Motor neuron (in vitro differentiated cells): ENCODE measurements at regions not wholly inside any gene's neighbourhood (a gene's known extent, or its start where the extent isn't known, plus 50 kb on each side); places are given as distances from the start of the nearest gene placed in this dataset.
"Not testable (repeated sequence)": the region's sequence is repeated elsewhere in the genome, so short reads cannot be mapped to it uniquely, and the experiment has no call there.

Experiments used
- ATAC-seq, 8 experiments: fragments of 200-7000 bp; cut with Tn5 transposase; replicated peaks in 6 of 8; 2 replicates each; pipeline ENCODE4 v1.8.0; 2021; ENCODE audit warnings: mild to moderate bottlenecking in 8 of 8, moderate library complexity in 8 of 8
- H3K27ac ChIP-seq, 2 donors: fragments of 250-450 bp; sonication (Bioruptor Pico); 2 replicates each; pipeline ENCODE4 v1.9.0; 2021; ENCODE audit warnings: antibody characterized with exemption in 2 of 2, mild to moderate bottlenecking in 2 of 2, moderate library complexity in 1 of 2
- H3K4me1 ChIP-seq, 2 donors: fragments of 250-450 bp; sonication (Bioruptor Pico); replicated peaks in 1 of 2; 2 replicates each; pipeline ENCODE4 v1.6.1; 2021; ENCODE audit warnings: antibody characterized with exemption in 2 of 2, mild to moderate bottlenecking in 2 of 2, moderate library complexity in 1 of 2
- H3K4me3 ChIP-seq, 5 donors: fragments of 250-450 bp; sonication (Bioruptor Pico); 2 replicates each; pipeline ENCODE4 v1.9.0; 2021; ENCODE audit warnings: antibody characterized with exemption in 5 of 5, mild to moderate bottlenecking in 5 of 5, moderate library complexity in 4 of 5
- WGBS, 10 experiments: fragments of 450-650 bp; shearing (Covaris generic); methylation state at CpG; one replicate each; pipeline ENCODE4 v1.0.0; 2022; 5-methylcytosine and 5-hydroxymethylcytosine counted together
- in situ Hi-C, 9 experiments: fragments of 400-800 bp; cut with MboI; loops; one replicate each; pipeline ENCODE4 v1.15.0; 2021; ENCODE audit warnings: low sequenced_read_pairs in 9 of 9, low pct_unique_long_range_greater_than_20kb in 2 of 9; ENCODE audit not compliant: unreplicated experiment in 9 of 9

DNA sequence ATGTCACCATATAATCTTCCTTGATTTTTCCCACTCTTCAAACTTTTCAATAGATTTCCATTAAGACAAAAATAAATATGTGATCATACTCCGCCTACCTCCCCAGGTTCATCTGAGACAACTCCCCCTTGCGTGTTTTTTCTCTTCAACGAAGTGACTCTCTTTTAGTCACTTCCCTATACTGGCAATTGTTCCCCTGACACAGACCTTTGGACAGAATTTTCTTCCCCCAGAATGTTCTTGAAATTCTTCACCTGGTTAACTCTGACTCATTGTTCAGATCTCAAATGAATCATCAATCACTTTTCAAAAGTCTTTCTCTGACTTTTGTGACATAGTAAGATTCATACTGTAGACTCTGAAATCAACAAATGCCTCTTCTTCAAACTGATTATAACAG lies 727.3 kb upstream of the LMO3 start:
- no peak for ATAC-seq
- Histone ChIP-seq H3K4me1 (no peaks in the 10 kb centered on the region), H3K4me3 (no peak overlapping the region), H3K27ac (no peak overlapping the region)
- 5 to 100% (median 79%) methylated on average over 3 of the region's 3 CpGs; no CpG with 5 or more reads in 1 of the 10 experiments for WGBS, 10 experiments
- in situ Hi-C loops, result no loop called here

DNA sequence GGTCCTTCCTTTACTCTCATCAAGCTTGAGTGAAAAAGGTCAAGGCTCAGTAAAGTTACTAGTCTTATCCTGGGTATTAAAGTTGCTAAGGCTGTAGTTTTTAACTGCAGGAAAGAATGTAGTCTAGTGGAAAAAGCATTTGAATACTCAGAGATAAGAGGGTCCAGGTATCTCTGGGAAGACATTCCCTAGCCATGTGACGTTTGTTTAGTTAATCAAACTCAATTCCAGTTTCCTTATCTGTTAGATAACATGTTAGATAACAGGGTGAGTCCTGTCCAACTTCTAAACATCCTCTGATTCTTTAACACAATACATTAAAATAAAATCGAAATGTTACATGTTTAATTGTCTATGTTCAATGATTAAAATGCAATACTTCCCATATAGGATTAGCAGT lies 720.7 kb upstream of the LMO3 start:
- in situ Hi-C loops, result no loop called here
- Histone ChIP-seq H3K27ac (no peak overlapping the region), H3K4me1 (no peaks in the 10 kb centered on the region), H3K4me3 (no peak overlapping the region)
- no peak for ATAC-seq
- 0 to 95% (median 68%) methylated on average over 1 to 2 of the region's 2 CpGs; no CpG with 5 or more reads in 1 of the 10 experiments for WGBS, 10 experiments

- Histone ChIP-seq H3K4me1 (no peaks in the 10 kb centered on the region), H3K27ac (no peak overlapping the region), H3K4me3 (no peak overlapping the region)
- ATAC-seq, result no peak
- WGBS, 10 experiments, result 0 to 100% (median 79%) methylated on average over 1 to 2 of the region's 2 CpGs; no CpG with 5 or more reads in 5 of the 10 experiments
- in situ Hi-C loops, result no loop called here
These were observed 716.1 kb upstream of the LMO3 start for GRCh38 chr12:17322090-17322489.

DNA sequence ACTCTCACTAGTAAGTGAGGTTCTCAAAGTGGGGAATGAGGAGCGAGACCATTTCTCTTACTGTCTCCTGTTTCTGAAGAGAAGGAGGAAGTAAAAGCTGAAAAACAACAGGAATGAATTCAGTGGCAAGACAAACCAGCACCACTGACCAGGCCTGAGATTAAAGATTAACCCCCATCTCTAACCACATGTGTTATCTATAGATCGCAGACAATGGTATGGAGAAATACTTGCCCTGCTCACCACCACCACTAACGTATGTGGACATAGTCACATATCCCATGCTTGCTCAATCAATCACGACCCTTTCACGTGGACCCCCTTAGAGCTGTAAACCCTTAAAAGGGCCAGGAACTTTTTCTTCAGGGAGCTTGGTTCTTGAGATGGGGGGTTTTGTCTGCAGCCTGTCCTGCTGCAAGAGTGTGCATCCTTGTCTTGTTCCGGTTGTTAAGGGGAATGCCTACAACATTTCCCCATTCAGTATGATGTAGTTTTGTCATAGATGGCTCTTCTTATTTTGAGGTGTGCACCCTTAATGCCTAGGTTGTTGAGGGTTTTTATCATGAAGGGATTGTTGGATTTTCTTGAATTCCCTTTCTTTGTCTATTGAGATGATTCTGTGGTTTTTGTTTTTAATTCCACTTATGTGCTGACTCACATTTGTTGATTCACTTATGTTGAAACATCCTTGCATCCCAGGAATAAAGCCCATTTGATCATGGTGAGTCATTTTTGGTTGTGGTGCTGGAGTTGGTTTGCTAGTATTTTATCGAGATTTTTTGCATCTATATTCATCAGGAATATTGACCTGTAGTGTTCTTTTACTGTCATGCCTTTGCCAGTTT lies 698.8 kb upstream of the LMO3 start:
- peak in 1 of 8 experiments; percentile 48 for ATAC-seq
- H3K27ac ChIP-seq, result no peak overlapping the region
- in situ Hi-C loops, result no loop called here
- H3K4me1 ChIP-seq, result no peaks in the 10 kb centered on the region
- WGBS, 10 experiments, result 26 to 94% (median 83%) methylated on average over 2 to 6 of the region's 7 CpGs; no CpG with 5 or more reads in 2 of the 10 experiments
- H3K4me3 ChIP-seq, result no peak overlapping the region

DNA sequence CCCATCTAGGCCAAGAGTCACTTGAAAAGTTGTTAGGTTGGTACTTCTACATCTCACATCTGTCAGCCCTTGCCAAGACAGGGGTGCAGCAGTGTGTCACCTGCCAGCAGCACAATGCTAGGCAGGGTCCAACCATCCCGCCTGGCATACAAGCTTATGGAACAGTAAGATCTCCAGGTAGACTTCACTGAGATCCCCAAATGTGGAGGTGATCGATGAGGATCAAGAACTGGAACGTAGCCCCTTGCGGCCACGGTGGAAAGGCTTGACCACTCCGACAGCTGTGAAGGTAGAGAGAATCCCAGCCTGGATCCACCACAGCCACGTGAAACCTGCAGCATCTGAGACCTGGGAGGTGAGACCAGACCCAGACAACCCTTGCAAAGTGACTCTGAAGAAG lies 696.0 kb upstream of the LMO3 start:
- in situ Hi-C loops, result no loop called here
- no peak for ATAC-seq
- WGBS, 10 experiments, result 0 to 100% methylated on average over 1 of the region's 7 CpGs; no CpG with 5 or more reads in 8 of the 10 experiments
- H3K4me3 ChIP-seq, result no peak overlapping the region
- H3K27ac ChIP-seq, result no peak overlapping the region
- H3K4me1 ChIP-seq, result no peaks in the 10 kb centered on the region

DNA sequence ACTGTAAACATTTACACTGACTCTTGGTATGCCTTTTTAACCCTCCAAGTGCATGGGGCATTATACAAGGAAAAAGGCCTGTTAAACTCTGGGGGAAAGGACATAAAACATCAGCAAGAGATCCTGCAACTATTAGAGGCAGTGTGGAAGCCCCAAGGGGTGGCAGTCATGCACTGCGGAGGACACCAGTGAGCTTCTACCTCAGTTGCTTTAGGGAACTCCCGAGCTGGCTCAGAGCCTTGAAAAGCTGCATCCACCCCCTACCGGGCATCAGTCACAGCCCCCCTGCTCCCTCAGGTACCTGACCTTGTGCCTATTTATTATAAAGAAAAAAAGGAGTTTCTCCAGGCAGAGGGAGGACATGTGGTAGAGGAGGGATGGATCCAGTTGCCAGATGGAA lies 695.6 kb upstream of the LMO3 start:
- Histone ChIP-seq H3K4me1 (no peaks in the 10 kb centered on the region), H3K4me3 (no peak overlapping the region), H3K27ac (no peak overlapping the region)
- in situ Hi-C loops, result no loop called here
- no peak for ATAC-seq
- WGBS, 10 experiments, result 0 to 100% (median 69%) methylated on average over 1 to 3 of the region's 3 CpGs; no CpG with 5 or more reads in 4 of the 10 experiments

DNA sequence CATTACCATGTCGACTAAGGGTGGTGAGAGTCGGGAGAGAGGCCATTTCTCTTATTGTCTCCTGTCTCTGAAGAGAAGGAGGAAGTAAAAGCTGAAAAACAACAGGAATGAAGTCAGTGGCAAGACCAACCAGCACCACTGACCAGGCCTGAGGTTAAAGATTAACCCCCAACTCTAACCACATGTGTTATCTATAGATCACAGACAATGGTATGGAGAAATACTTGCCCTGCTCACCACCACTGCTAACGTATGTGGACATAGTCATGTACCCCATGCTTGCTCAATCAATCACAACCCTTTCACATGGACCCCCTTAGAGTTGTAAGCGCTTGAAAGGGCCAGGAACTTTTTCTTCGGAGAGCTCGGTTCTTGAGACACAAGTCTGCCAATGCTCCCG lies 690.9 kb upstream of the LMO3 start:
- no peak overlapping the region for H3K27ac ChIP-seq
- WGBS, 10 experiments, result 6 to 100% (median 78%) methylated on average over 1 to 7 of the region's 7 CpGs
- in situ Hi-C loops, result no loop called here
- no peak overlapping the region for H3K4me3 ChIP-seq
- no peaks in the 10 kb centered on the region for H3K4me1 ChIP-seq
- no peak for ATAC-seq

GRCh38 chr12:17286874-17287273 lies 680.9 kb upstream of the LMO3 start:
- H3K27ac ChIP-seq, result no peak overlapping the region
- no peak overlapping the region for H3K4me3 ChIP-seq
- no peaks in the 10 kb centered on the region for H3K4me1 ChIP-seq
- in situ Hi-C loops, result no loop called here
- ATAC-seq, result no peak
- 13 to 100% (median 60%) methylated on average over 1 of the region's 1 CpG; no CpG with 5 or more reads in 3 of the 10 experiments for WGBS, 10 experiments

DNA sequence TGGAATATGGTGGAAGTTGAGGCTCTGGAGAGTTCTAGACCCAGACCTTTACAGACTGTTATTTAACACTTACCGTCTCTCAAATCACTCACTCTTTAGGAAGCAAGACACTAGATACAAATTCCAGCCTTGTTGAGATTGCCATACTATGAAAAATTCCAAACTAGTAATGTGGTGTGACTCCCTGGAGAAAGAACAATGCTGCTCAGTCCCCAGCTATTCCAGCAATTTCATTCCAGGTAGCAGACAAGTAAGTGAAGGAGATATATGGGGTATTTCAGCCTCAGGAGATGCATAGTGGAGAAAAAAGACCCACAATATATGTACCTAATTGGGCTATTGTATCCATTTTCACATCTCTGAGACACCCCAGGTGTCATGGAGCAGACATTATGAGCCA lies 678.9 kb upstream of the LMO3 start:
- ATAC-seq, result no peak
- no peak overlapping the region for H3K4me3 ChIP-seq
- no peak overlapping the region for H3K27ac ChIP-seq
- WGBS, 10 experiments, result 25 to 100% (median 83%) methylated on average over 1 of the region's 1 CpG; no CpG with 5 or more reads in 5 of the 10 experiments
- in situ Hi-C loops, result no loop called here
- H3K4me1 ChIP-seq, result no peaks in the 10 kb centered on the region

- in situ Hi-C loops, result no loop called here
- ATAC-seq, result no peak
- Histone ChIP-seq H3K4me3 (no peak overlapping the region), H3K4me1 (no peaks in the 10 kb centered on the region), H3K27ac (no peak overlapping the region)
- 35 to 93% (median 84%) methylated on average over 2 to 9 of the region's 9 CpGs; no CpG with 5 or more reads in 2 of the 10 experiments for WGBS, 10 experiments
These were observed 677.6 kb upstream of the LMO3 start for GRCh38 chr12:17283563-17283962.

DNA sequence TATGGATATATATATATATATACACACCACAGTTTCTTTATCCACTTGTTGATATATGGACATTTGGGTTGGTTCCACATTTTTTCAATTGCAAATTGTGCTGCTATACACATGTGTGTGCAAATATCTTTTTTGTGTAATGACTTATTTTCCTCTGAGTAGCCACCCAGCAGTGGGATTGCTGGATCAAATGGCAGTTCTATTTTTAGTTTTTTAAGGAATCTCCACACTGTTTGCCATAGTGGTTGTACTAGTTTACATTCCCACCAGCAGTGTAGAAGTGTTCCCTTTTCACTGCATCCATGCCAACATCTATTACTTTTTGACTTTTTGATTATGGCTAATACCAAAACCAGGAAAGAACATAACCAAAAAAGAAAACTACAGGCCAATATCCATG lies 676.2 kb upstream of the LMO3 start:
- H3K27ac ChIP-seq, ATAC-seq, H3K4me3 ChIP-seq, in situ Hi-C loops, H3K4me1 ChIP-seq: not testable (repeated sequence)

GRCh38 chr12:17278946-17279345 lies 673.0 kb upstream of the LMO3 start:
- ATAC-seq, result no peak
- in situ Hi-C loops, result no loop called here
- H3K4me1 ChIP-seq, result no peaks in the 10 kb centered on the region
- no peak overlapping the region for H3K27ac ChIP-seq
- H3K4me3 ChIP-seq, result no peak overlapping the region

DNA sequence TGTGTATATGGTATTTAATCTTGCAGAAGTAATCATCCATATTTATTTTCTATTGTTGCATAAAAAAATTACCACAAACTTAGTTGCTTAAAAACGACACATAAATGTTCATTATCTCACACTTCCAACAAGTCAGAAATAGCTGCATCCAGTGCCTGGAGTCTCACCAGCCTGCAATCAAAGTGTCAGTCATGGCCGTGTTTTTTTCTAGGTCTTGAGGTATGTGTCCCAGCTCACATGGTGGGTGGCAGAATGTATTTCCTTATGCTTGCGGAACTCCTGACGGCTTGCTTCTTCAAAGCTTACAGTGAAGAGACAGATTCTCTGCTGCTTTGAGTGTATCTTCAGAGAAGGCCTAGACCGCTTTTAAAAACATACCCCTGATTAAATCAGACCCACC lies 670.2 kb upstream of the LMO3 start:
- ATAC-seq, result no peak
- in situ Hi-C loops, result no loop called here
- H3K27ac ChIP-seq, result no peak overlapping the region
- no peaks in the 10 kb centered on the region for H3K4me1 ChIP-seq
- no peak overlapping the region for H3K4me3 ChIP-seq
- 48 to 100% (median 86%) methylated on average over 1 to 5 of the region's 5 CpGs for WGBS, 10 experiments

DNA sequence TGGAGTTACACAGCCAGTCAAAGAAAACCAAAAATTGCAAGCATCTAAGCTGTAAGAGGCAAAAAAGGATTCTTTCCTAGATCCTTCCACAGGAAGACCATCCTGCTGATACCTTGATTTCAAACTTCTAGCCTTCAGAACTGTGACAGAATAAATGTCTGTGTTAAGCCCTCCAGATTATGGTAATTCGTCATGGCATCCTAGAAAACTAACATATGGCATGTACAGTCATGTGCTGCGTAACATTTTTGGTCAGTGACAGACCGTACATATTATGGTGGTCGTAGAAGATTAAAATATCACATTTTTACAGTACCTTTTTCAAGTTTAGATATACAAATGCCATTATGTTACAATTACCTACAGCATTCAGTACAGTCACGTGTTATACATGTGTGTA lies 660.9 kb upstream of the LMO3 start:
- 28 to 100% (median 91%) methylated on average over 1 to 5 of the region's 5 CpGs; no CpG with 5 or more reads in 3 of the 10 experiments for WGBS, 10 experiments
- H3K4me3 ChIP-seq, result no peak overlapping the region

More for the DNA sequence above, 660.9 kb upstream of the LMO3 start:
- Histone ChIP-seq H3K4me1 (no peaks in the 10 kb centered on the region), H3K27ac (no peak overlapping the region)
- in situ Hi-C loops, result no loop called here
- no peak for ATAC-seq
